WTC11 (cell line): ENCODE measurements at regions not wholly inside any gene's neighbourhood (a gene's known extent, or its start where the extent isn't known, plus 50 kb on each side); places are given as distances from the start of the nearest gene placed in this dataset.

ENCODE experiments used
- ATAC-seq: fragments of 200-7000 bp; cut with Tn5 transposase; 2 replicates; pipeline ENCODE4 v1.10.0; 2021; ENCODE audit warnings: mild to moderate bottlenecking, moderate library complexity
- CTCF ChIA-PET: fragments of 300-600 bp; sonication (Branson Sonifier 250); formaldehyde crosslinking; loops from one replicate; lab custom pipeline; 2021; ENCODE audit warnings: antibody characterized with exemption; lab: Charles Lee
- POLR2A ChIA-PET: fragments of 350-600 bp; sonication (Branson Sonifier 250); formaldehyde crosslinking; loops from one replicate; lab custom pipeline; 2021; ENCODE audit warnings: antibody characterized with exemption; lab: Charles Lee
- DNase-seq: peaks from one replicate; pipeline ENCODE4 v3.0.0; 2021; ENCODE audit warnings: low spot score
- H3K27ac Mint-ChIP-seq: 2 replicates; pipeline ENCODE4 v1.8.0; 2021; ENCODE audit warnings: mixed read lengths
- H3K27me3 Mint-ChIP-seq: 2 replicates; pipeline ENCODE4 v1.8.0; 2021; ENCODE audit warnings: low read depth, mild to moderate bottlenecking, moderate library complexity, mixed read lengths
- H3K36me3 Mint-ChIP-seq: 2 replicates; pipeline ENCODE4 v1.8.0; 2021; ENCODE audit warnings: mixed read lengths
- H3K4me1 Mint-ChIP-seq: 2 replicates; pipeline ENCODE4 v1.8.0; 2022; ENCODE audit warnings: mixed read lengths
- H3K4me3 Mint-ChIP-seq: 2 replicates; pipeline ENCODE4 v1.8.0; 2021; ENCODE audit warnings: mild to moderate bottlenecking, moderate library complexity, mixed read lengths
- H3K9me3 Mint-ChIP-seq: 2 replicates; pipeline ENCODE4 v1.8.0; 2021; ENCODE audit warnings: mixed read lengths
- AFF4 ChIP-seq: sonication (generic); formaldehyde crosslinking; IDR thresholded peaks from 2 replicates; pipeline ENCODE4 v1.8.1; 2023; ENCODE audit warnings: mild to moderate bottlenecking, missing genetic modification reagents, borderline replicate concordance
- AR ChIP-seq: fragments of 250-450 bp; sonication (Bioruptor Pico); IDR thresholded peaks from 2 replicates; pipeline ENCODE4 v1.9.0; 2021; ENCODE audit warnings: mild to moderate bottlenecking
- ATF1 ChIP-seq: sonication (generic); formaldehyde crosslinking; IDR thresholded peaks from 2 replicates; pipeline ENCODE4 v1.8.1; 2023; ENCODE audit warnings: mild to moderate bottlenecking, moderate library complexity, missing genetic modification reagents
- CDX4 ChIP-seq: fragments of 250-450 bp; sonication (Bioruptor Pico); IDR thresholded peaks from 2 replicates; pipeline ENCODE4 v1.9.0; 2021; ENCODE audit warnings: moderate library complexity, mild to moderate bottlenecking, inconsistent platforms, borderline replicate concordance
- CREM ChIP-seq: sonication (generic); formaldehyde crosslinking; IDR thresholded peaks from 2 replicates; pipeline ENCODE4 v1.8.1; 2022; ENCODE audit warnings: mild to moderate bottlenecking, missing genetic modification reagents, moderate library complexity
- EMX1 ChIP-seq: fragments of 250-450 bp; sonication (Bioruptor Pico); IDR thresholded peaks from 2 replicates; pipeline ENCODE4 v1.8.0; 2021; ENCODE audit warnings: mild to moderate bottlenecking
- FOXK1 ChIP-seq: sonication (generic); formaldehyde crosslinking; IDR thresholded peaks from 2 replicates; pipeline ENCODE4 v1.8.0; 2022; ENCODE audit warnings: mild to moderate bottlenecking, moderate library complexity, missing genetic modification reagents
- GTF2I ChIP-seq: fragments of 250-450 bp; sonication (Bioruptor Pico); conservative IDR thresholded peaks from 2 replicates; pipeline ENCODE4 v1.4.0; 2021; ENCODE audit warnings: mild to moderate bottlenecking
- HMGA2 ChIP-seq: fragments of 250-450 bp; sonication (Bioruptor Pico); IDR thresholded peaks from 2 replicates; pipeline ENCODE4 v1.4.0; 2021; ENCODE audit warnings: mild to moderate bottlenecking, moderate library complexity
- HMGXB4 ChIP-seq: sonication (generic); formaldehyde crosslinking; IDR thresholded peaks from 2 replicates; pipeline ENCODE4 v1.8.1; 2023; ENCODE audit warnings: mild to moderate bottlenecking, moderate library complexity, missing genetic modification reagents
- JAZF1 ChIP-seq: fragments of 250-450 bp; sonication (Bioruptor Pico); IDR thresholded peaks from 2 replicates; pipeline ENCODE4 v1.9.0; 2021; ENCODE audit warnings: moderate library complexity, mild to moderate bottlenecking, inconsistent platforms
- MYBL2 ChIP-seq: sonication (generic); formaldehyde crosslinking; IDR thresholded peaks from 2 replicates; pipeline ENCODE4 v1.8.1; 2023; ENCODE audit warnings: mild to moderate bottlenecking, moderate library complexity, missing genetic modification reagents
- NFE2L1 ChIP-seq: sonication (generic); formaldehyde crosslinking; IDR thresholded peaks from 2 replicates; pipeline ENCODE4 v1.8.1; 2023; ENCODE audit warnings: missing genetic modification reagents
- NR1H2 ChIP-seq: sonication (generic); formaldehyde crosslinking; IDR thresholded peaks from 2 replicates; pipeline ENCODE4 v1.9.0; 2021; ENCODE audit warnings: mild to moderate bottlenecking, moderate library complexity, missing genetic modification reagents
- NR3C1 ChIP-seq: sonication (generic); formaldehyde crosslinking; conservative IDR thresholded peaks from 2 replicates; pipeline ENCODE4 v1.8.1; 2023; ENCODE audit warnings: low read depth, mild to moderate bottlenecking, missing genetic modification reagents
- TEAD4 ChIP-seq: sonication (generic); formaldehyde crosslinking; IDR thresholded peaks from 2 replicates; pipeline ENCODE4 v1.8.0; 2022; ENCODE audit warnings: mild to moderate bottlenecking, missing genetic modification reagents
- ZBTB43 ChIP-seq: sonication (generic); formaldehyde crosslinking; IDR thresholded peaks from 2 replicates; pipeline ENCODE4 v1.8.1; 2023; ENCODE audit warnings: mild to moderate bottlenecking, missing genetic modification reagents
- ZNF219 ChIP-seq: sonication (generic); formaldehyde crosslinking; IDR thresholded peaks from 2 replicates; pipeline ENCODE4 v1.8.0; 2023; ENCODE audit warnings: missing genetic modification reagents, mild to moderate bottlenecking, borderline replicate concordance
- ZNF396 ChIP-seq: fragments of 250-450 bp; sonication (Bioruptor Pico); IDR thresholded peaks from 2 replicates; pipeline ENCODE4 v1.8.0; 2021; ENCODE audit warnings: mild to moderate bottlenecking, moderate library complexity, borderline replicate concordance
- ZNF512 ChIP-seq: sonication (generic); formaldehyde crosslinking; IDR thresholded peaks from 2 replicates; pipeline ENCODE4 v1.8.1; 2022; ENCODE audit warnings: missing genetic modification reagents, borderline replicate concordance

GRCh38 chr4:188660796-188661195 is 521.6 kb downstream of the TRIML1 start:
- no peak for ATAC-seq
- no peaks in the 10 kb centered on the region for H3K36me3 Mint-ChIP-seq
- ChIA-PET POLR2A (no interaction called here), CTCF (no interaction called here)
- no peak overlapping the region for H3K4me3 Mint-ChIP-seq
- DNase-seq = no peak
- TF ChIP-seq AFF4 (CRISPR knock-in tag) (no peak), HMGXB4 (CRISPR knock-in tag) (no peak), NR3C1 (CRISPR knock-in tag) (no peak), MYBL2 (no peak), NR1H2 (CRISPR knock-in tag) (no peak)
- H3K9me3 Mint-ChIP-seq = peaks cover 3% of the 10 kb centered on the region; the same call in 1 of the 2 replicates
- H3K4me1 Mint-ChIP-seq = peaks cover 19% of the 10 kb centered on the region
- H3K27ac Mint-ChIP-seq = no peak overlapping the region
- no peaks in the 10 kb centered on the region for H3K27me3 Mint-ChIP-seq

- ChIA-PET CTCF (no interaction called here), POLR2A (no interaction called here)
- TF ChIP-seq FOXK1 (CRISPR knock-in tag) (no peak), CDX4 (CRISPR knock-in tag) (no peak), JAZF1 (CRISPR knock-in tag) (no peak), ZNF512 (CRISPR knock-in tag) (no peak), ZNF219 (CRISPR knock-in tag) (no peak)
- no peak for DNase-seq
- Mint-ChIP-seq H3K36me3 (no peaks in the 10 kb centered on the region), H3K27me3 (no peaks in the 10 kb centered on the region), H3K9me3 (peaks cover 3% of the 10 kb centered on the region; the same call in 1 of the 2 replicates), H3K4me1 (peaks cover 13% of the 10 kb centered on the region), H3K4me3 (no peak overlapping the region), H3K27ac (no peak overlapping the region)
- no peak for ATAC-seq
Measured at GRCh38 chr4:188661502-188661901, 522.3 kb downstream of the TRIML1 start.

- Mint-ChIP-seq H3K4me1 (peaks cover 8% of the 10 kb centered on the region; the same call in 1 of the 2 replicates), H3K36me3 (peaks cover 3% of the 10 kb centered on the region), H3K27ac (no peak overlapping the region), H3K9me3 (peaks cover 10% of the 10 kb centered on the region; the same call in 1 of the 2 replicates), H3K4me3 (no peak overlapping the region), H3K27me3 (no peaks in the 10 kb centered on the region)
- POLR2A ChIA-PET = no interaction called here
- CTCF ChIA-PET = no interaction called here
- ATAC-seq = no peak
- DNase-seq = no peak
- TF ChIP-seq NFE2L1 (CRISPR knock-in tag) (no peak), AR (CRISPR knock-in tag) (no peak), EMX1 (CRISPR knock-in tag) (no peak), ZBTB43 (CRISPR knock-in tag) (no peak), JAZF1 (CRISPR knock-in tag) (no peak), ATF1 (CRISPR knock-in tag) (no peak), GTF2I (no peak), CREM (CRISPR knock-in tag) (no peak), ZNF396 (no peak), HMGA2 (CRISPR knock-in tag) (no peak), TEAD4 (CRISPR knock-in tag) (no peak)
Measured at GRCh38 chr4:188663369-188663768, 524.1 kb downstream of the TRIML1 start.
